PC-3 (cell line): ENCODE measurements at regions not wholly inside any gene's neighbourhood (a gene's known extent, or its start where the extent isn't known, plus 50 kb on each side); places are given as distances from the start of the nearest gene placed in this dataset.

Experiments used
- CTCF ChIP-seq: fragments of 300-600 bp; sonication (generic); conservative IDR thresholded peaks from 2 replicates; pipeline ENCODE4 v1.5.1; 2017; ENCODE audit warnings: antibody characterized with exemption, low read depth, mild to moderate bottlenecking, low read length
- EZH2 ChIP-seq: fragments of 300-600 bp; sonication (generic); IDR thresholded peaks from one replicate; pipeline ENCODE4 v1.6.1; 2017; ENCODE audit warnings: antibody characterized with exemption, mild to moderate bottlenecking, low read length; ENCODE audit not compliant: unreplicated experiment

GRCh38 chr14:34247605-34248004 is 214.4 kb downstream of the SPTSSA start:
- no peak for TF ChIP-seq EZH2
- TF ChIP-seq CTCF = no peak
